GM18511 (cell line): ENCODE measurements at regions not wholly inside any gene's neighbourhood (a gene's known extent, or its start where the extent isn't known, plus 50 kb on each side); places are given as distances from the start of the nearest gene placed in this dataset.
"Not testable (repeated sequence)": the region's sequence is repeated elsewhere in the genome, so short reads cannot be mapped to it uniquely, and the experiment has no call there.

Source experiments
- ATAC-seq: cut with Tn5 transposase; IDR thresholded peaks from one replicate; pipeline ENCODE4 v1.9.1; 2021; ENCODE audit warnings: mild to moderate bottlenecking, moderate library complexity; ENCODE audit not compliant: unreplicated experiment

DNA sequence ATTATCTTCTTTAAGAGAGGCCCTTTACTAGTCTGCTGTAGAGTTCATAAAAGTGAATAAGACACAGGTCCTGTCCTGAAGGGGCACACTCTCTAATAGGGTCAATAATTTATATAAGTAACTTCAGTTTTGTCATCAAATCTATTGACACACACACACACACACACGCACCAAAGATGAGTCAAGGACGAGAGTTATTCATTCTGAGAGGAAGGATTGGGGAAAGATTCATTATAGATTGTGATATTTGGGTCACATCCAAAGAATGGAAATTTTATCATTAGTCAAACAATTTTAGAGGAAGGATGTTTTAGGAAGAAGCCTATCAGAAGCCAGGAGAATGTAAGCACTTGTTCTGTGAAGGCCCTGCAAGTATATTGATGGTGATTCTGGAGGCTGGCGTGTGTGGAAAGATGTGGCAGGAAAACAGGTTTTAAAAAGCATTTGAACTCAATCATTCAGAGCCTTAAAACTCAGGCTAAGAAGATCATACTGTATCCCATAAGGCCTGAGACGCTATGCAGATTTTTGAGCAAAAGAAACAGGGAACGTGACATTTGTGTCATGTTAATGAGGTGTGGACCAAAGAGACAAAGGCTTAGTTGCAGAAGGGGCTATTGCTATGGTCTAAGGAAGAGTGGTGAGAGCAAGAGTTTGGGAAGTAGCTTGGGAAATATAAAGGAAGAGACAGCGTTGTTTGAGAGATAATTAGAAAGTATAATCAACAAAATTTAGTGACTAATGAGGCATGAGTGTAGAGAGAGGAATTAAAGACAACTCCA is 161.4 kb upstream of the PREP start:
- ATAC-seq = no peak

DNA sequence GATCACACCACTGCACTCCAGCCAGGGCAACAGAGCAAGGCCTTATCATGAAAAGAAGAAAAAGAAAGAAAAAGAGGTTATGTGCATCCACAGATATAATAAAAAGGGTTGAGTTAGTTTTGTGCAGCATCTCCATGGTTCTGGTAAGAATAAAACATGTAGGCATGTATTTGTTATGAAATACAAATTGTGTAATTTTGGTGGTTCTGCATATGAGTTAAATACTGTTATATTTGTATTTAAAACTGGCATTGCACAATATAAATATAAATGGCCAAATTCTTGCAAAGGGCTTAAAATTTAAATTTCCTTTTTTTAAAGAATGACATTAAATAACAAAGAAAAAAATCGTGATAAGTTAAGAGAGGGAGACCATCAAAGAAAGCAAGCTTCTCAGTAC is 159.1 kb upstream of the PREP start:
- no peak for ATAC-seq

DNA sequence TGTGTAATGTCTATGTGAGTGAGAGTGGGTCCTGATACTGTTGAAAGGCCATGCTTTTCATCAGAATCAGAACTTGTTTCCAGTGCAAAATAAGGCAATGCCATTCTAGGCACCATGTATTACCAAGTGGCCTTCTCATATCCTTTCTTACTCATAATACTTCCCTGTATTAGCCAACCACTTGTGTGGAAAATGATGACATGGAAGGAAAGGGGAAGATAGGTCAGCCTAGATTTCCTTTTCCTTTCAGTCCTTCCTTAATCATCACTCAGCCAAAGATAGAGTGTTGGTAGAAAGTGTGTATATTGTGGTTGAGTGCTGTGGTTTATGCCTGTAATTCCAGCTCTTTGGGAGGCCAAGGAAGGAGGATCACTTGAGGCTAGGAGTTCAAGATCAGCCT is 158.6 kb upstream of the PREP start:
- no peak for ATAC-seq

DNA sequence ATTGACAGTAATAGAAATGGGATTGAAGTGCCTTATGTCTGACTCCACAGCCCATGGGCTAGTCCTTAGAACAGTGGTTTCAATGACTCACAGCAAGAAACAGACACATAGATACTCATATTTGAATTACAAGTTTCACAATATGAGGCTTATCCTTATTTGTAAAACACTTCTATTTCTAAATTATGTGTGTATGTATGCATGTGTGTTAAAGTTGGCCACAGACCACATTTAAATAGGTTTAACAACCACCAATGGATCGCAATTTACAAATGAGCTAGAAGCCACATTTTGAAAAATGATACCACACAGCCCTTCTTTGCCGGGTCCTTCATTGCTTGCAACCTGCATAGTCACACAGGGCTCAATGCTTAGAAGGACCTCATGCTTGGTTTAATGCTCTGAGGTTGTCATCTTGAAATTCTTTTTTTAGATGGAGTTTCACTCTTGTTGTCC is 157.8 kb upstream of the PREP start:
- peak; percentile 96 for ATAC-seq

DNA sequence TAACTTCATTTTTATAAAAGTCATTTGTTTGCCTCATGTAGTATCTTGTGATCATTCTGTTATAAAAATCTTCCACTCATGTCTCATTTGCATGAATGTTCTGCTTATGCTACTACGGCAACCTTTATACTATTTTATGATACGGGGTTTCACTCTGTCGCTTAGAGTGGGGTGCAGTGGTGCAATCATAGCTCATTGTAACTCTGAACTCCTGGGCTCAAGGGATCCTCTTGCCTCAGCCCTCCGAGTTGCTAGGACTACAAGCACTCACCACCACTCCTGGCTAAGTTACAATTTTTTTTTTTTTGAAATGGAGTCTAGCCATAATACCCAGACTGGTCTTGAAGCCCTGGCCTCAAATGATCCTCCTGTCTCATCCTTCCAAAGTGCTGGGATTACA is 154.4 kb upstream of the PREP start:
- ATAC-seq = no peak

DNA sequence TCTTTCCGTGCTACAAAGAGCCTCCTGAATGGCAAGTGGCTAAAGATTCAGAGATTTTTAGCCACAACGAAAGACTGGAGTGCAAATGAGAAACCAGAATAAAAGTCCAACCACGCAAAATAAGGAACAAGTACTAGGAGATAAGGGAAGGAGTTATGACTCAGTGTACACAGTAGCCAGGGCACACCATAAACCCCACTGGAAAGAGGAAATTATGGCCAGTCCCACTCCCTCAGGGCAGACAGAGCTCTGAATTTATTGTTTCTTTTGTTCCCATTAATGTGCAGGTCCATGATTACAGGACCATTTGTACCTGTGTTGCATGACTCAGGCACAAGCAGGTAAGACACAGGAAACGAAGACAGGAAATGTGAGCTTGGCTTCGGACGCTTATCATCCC is 150.3 kb upstream of the PREP start:
- ATAC-seq = no peak

DNA sequence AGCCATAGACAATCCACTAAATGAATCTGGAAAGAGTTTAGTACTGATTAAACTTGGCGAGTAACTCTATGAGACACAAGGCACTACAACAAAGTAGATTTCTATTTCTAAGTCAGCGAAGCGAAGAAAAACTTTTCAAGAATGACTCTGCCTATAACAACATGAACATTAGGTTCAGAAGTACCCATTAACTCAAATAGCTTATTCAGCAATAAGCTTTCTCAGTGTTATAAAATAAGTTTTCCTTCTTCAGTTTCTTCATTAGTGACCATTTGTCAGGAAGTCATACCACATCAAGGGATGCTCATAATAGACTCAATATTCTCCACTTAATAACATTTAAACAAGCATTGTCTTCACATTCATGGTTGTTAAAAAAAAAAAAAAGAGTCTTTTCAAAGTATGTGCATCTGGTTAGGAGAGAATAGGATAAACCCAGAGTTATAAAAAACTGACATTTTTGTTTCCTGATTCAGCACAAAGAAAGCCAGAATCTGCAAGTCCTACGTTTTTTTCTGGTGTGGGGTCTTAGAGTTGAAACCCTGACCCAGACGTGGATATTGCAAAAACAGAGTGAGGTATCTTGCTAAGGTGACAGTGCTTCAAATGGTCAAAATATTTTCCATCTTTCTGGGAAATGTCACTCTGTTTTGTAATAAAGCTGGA is 148.2 kb upstream of the PREP start:
- ATAC-seq = no peak

DNA sequence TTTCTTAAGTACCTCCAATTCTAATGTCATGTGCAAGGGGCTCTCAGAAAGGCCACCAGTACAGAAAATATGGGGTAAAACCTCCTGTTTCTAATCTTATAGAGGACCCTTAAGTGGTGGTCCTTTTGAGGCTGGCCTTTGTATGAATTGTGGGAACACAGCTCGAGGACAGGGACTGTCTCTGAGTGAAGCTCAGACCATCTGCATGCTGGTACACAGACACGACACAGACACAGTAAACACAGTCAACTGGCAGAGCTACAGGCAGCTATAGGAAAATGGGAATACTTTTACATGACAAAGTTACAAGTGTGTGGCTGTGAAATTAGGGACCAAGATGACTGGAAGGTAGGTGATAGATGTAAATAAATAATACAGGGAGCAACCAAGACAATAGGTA is 143.9 kb upstream of the PREP start:
- ATAC-seq = no peak

DNA sequence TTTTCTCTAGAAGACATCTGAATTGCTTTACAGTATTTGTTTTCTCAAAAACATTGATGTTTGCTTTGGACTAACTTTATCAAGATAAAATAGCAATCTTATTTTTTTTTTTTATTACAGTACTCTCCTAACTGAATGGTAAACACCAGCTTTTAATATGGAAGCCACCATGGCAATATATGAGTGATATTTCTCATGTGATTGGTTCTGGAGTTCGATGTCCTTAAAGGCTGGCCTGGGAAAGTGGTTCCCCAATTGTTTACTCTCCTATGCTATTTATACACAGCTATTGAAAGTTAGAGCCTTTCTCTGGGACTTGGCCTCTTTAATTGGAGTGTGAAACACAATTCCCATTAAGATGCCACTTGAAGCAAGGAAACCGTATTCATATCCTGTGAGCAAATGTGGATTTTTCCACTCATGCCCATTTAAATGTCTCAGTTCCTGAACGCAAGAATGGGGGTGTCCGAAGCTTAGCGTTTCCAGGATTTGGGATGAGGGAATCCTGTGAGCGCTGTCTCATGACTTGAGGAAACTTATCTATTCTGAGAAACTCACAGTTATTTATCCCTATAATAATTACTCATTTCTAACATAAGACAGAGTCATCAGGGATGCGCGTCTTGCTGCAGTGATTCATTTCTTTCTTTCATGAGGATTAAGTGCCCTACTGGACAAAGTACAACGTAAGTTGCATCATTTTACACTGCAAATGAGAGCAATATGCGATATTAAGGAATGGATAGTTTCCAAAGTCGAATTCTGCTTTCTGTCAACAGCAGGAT is 143.3 kb upstream of the PREP start:
- ATAC-seq = no peak

DNA sequence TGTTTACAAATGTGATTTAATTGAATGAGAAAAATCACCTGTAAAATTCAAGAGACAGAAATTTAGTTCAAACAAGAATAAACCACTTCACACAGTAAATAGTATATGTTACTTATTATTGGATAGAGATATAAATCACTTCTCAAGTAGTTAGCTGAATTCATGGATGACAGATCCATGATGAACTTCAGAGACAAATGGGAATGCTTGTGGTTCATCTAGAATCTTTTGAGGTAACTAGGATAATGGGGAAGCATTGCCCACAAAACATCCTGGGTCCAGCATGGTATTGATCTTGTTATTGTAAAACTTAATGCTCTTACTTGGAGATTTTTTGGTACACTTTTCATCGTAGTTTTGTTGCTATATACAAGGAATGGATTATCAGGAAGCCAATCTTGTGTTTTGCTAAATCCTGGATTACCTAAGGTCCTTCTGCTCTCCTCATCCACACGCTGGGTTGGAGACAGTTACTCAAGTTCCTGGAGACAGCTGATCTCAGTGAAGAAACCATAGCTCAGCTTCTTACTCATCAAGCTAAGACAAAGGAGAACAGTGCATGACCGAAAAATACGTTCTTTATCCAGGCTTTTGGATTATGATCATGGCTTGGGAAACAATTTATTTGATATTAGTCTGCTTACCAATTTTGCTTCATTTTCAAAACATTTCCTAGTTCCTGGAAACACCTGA is 142.5 kb upstream of the PREP start:
- ATAC-seq = no peak

DNA sequence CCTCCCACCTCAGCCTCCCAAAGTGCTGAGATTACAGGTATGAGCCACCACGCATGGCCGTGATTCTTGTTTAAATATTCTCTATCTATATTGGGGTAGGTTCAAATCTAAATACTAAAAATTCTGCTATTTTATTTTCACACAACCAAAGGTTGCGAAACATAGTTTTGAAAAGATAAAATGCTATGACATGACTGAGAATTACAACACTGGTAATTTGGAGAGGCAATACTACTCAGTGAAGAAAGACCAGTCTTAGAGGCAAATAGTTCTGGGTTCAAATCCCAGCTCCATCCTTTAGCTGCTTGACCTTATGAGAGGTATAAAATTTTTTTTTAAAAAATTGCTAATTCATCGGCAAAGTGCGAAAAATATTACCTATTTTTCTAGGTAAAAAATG is 137.0 kb upstream of the PREP start:
- no peak for ATAC-seq

DNA sequence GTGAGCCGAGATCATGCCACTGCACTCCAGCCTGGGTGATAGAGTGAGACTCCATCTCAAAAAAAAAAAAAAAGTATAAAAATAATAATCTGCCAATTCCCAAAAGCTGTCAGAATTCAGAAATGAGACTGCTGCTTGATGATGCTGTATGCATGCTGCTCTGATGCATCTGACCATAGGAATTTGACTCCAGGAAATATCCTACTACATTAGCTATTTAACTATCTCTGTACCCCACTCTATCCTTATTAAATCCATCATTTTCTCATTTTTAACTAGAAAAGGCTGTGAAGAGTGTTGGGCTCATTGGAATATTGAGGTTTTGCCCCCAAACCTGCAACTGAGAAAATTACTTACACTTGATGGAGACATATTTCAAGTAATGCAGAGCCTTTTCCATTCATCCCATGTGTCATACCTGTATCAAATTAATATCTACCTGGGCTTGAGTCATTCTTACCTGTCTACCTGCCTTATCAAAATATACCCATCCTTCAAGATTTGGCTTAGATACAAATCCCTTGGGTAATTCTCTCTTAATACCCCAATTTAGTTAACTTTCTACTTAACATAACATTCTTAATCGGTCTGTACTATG is 135.2 kb upstream of the PREP start:
- no peak for ATAC-seq

DNA sequence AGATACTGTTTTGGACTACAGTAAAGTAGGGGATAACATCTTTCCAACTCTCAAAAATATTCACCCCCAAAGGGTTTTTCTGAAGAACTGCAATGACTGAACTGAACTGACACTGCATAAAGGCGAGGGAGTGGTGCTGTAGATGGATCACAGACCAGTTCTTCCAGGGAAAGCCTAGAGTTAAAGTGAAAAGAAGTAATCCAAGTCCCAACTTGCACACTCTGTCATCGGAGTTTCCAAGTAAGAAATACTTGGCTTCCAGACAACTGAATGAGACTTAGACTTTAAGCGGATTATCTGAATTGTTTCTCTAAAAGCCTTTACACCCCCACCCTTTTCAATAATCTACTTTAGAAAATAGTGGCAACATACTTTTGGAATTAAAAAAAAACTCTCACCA is 134.1 kb upstream of the PREP start:
- no peak for ATAC-seq

DNA sequence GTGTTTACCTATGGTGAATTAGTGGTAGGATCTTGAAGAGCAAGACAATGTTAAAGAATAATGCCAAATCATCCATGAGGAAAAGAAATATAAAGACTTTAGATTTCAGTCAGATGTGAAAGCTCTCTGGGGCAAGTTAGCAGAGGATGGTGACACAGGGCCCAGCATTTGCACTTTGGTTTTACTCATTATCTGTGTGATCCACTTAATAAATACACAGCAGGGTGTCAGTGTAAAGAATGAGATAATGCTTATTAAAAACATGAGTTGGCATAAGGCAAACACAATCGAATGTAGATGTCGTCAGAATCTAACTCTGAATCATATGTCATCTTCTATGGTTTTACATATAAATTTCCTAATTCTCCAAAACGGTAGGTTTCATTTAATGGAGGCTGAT is 130.4 kb upstream of the PREP start:
- no peak for ATAC-seq

DNA sequence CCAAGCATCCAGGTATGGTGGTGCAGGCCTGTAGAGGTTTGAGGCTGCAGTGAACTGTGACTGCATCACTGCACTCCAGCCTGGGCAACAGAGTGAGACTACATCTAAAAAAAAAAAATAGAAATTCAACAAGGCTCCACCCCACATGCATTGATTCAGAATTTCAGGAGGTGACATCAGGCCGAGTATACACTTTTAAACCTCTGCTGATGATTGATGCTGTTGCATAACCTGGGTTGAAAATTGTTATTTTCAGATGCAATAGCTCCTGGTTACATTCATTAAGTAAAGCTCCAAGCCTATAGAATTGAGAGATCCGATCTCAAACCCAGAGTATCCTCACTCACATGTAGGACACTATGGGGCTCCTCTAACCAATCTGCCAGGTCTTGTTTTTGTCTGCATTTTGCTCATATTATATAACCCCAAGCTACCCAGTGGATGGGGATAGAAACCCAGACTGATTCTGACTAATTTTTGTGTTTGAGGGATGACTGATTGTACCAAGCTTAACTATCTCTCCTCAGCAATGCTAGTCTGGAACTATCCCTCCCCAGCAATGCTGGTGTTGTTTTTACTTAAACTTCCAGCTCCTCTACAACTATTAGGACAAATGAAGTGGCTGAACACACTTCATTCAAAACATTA is 123.5 kb upstream of the PREP start:
- ATAC-seq = no peak

DNA sequence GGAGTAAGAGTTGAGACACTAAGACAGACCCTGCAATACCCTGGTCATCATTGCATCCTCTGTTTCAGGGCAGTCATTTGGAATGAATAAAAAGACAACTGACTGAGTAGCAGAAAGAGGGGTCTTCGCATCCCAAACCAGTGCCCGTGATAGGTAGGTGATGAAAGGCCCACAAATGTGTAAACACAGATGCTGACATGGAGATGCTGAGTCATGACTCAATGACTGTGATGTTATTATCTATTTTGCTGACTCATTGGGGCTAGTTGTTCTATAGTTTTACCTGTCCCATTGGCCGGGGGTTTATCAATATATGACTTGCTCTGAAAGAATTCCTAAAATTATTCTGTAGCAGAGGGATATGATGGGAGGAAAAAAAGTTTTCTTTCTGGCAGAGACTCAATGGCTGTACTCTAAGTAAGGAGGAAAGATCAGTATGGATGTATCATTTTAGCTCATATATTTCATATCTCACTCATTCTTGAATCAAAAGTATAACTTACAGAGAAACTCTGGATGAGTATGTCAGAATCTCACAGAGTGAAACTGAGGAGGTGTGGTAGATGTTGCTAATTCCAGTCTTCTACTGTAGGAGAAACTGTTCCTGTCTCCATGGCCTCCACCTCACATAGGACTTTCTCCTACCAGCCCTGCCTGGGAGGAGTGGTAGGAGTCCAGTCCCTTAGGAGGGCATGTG is 119.9 kb upstream of the PREP start:
- no peak for ATAC-seq

DNA sequence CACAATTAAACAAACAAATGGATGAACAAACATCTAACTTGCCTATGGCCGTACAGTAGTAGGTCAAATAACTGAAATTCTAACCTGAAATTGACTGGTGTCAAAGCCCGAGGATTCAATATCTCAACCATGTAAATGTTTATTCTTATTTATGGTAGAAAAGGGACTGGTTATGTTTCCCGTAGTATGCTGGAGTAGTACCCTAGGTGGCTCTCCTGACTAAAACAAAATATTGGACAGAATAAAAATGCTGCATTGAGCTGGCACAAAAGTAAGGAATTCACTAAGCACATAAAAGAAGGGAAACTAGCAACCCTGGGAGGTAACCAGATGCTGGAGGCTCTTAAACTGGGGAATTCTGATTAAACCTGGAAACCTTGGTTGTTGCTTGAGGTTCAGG is 117.1 kb upstream of the PREP start:
- no peak for ATAC-seq

DNA sequence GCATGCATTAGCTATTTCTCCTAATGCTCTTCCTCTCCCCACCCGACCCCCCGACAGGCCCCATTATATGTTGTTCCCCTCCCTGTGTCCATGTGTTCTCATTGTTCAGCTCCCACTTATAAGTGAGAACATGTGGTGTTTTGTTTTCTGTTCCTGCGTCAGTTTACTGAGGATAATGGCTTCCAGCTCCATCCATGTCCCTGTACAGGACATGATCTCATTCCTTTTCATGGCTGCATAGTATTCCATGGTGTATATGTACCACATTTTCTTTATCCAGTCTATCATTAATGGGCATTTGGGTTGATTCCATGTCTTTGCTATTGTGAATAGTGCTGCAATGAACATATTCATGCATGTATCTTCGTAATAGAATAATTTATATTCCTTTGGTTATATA is 116.1 kb upstream of the PREP start:
- ATAC-seq = not testable (repeated sequence)

DNA sequence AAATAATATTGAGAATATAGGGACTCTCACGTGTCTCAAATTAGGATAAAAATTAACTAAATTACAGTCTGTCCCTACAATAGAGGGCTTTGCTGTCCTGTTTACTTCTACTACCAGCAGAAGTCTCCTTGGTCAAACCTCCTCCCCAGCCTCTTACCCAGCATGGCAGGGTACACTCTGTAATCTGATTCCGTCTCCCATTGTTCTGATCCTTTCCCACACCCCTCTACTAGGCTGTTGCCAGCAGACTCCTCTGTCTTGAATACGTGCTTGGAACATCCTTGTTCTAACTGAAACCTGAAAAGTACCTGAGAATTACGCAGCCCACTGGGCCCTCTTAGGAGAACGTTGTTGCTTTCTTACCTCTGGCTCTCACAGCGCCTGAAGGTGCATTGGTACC is 112.2 kb upstream of the PREP start:
- ATAC-seq = no peak

DNA sequence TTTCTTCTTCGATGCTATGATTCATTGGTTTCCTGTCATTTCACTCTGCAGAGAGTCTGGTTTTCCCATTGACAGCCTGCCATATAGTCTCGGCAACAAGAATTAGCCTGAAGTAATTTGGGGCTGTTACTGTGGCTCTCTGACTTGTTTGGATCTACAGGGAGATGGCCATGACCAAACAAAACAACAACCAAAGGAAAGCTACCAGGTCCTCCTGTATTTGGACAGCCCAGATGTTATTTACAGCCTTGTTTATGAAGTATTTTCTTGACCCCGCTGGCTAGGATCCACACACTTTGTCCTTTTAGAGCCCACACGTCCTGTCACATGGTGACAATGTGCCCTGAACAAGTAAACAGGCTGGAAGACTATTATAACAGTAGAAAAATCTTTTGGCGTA is 111.4 kb upstream of the PREP start:
- no peak for ATAC-seq
